Natural killer cell (primary cell): ENCODE measurements at regions not wholly inside any gene's neighbourhood (a gene's known extent, or its start where the extent isn't known, plus 50 kb on each side); places are given as distances from the start of the nearest gene placed in this dataset.

ENCODE experiments used
- ATAC-seq, 3 donors: fragments of 150-1000 bp in 2 of 3; fragments of 200-7000 bp in 1 of 3; cut with Tn5 transposase; 1 replicate in 1 of 3; 2 replicates in 2 of 3; pipeline ENCODE4 v1.10.0; 2021; ENCODE audit warnings: mild to moderate bottlenecking in 2 of 3, moderate library complexity in 2 of 3
- DNase-seq, 2 donors: peaks; one replicate each; pipeline versions ENCODE4 v3.0.0 to v3.0.0-alpha.2; 2013 to 2021; ENCODE audit warnings: mixed read lengths in 1 of 2
- H3K27ac ChIP-seq: one replicate; pipeline ENCODE4 v1.5.1; 2013; ENCODE audit warnings: mild to moderate bottlenecking, low read length
- H3K27me3 ChIP-seq: one replicate; pipeline ENCODE4 v1.6.1; 2013; ENCODE audit warnings: low read length; ENCODE audit not compliant: control insufficient read depth, insufficient read depth
- H3K36me3 ChIP-seq: one replicate; pipeline ENCODE4 v1.6.1; 2013; ENCODE audit warnings: low read length; ENCODE audit not compliant: control insufficient read depth, insufficient read depth
- H3K4me1 ChIP-seq: one replicate; pipeline ENCODE4 v1.6.1; 2013; ENCODE audit warnings: low read length; ENCODE audit not compliant: control insufficient read depth, insufficient read depth
- H3K4me3 ChIP-seq: one replicate; pipeline ENCODE4 v1.5.1; 2013; ENCODE audit warnings: low read length
- H3K9me3 ChIP-seq: one replicate; pipeline ENCODE4 v1.6.1; 2013; ENCODE audit warnings: low read length; ENCODE audit not compliant: control insufficient read depth, insufficient read depth
- H3K27ac Mint-ChIP-seq, 2 donors: one replicate each; pipeline ENCODE4 v1.8.0; 2022; ENCODE audit warnings: mild to moderate bottlenecking in 2 of 2, mixed read lengths in 2 of 2, moderate library complexity in 1 of 2
- H3K27me3 Mint-ChIP-seq, 2 donors: one replicate each; pipeline ENCODE4 v1.8.0; 2022; ENCODE audit warnings: low read depth in 2 of 2, mixed read lengths in 2 of 2
- H3K36me3 Mint-ChIP-seq: one replicate; pipeline ENCODE4 v1.8.0; 2022; ENCODE audit warnings: mixed read lengths
- H3K4me1 Mint-ChIP-seq, 2 donors: one replicate each; pipeline ENCODE4 v1.8.0; 2022; ENCODE audit warnings: mixed read lengths in 2 of 2
- H3K4me3 Mint-ChIP-seq: one replicate; pipeline ENCODE4 v1.8.0; 2022; ENCODE audit warnings: mild to moderate bottlenecking, moderate library complexity, mixed read lengths
- H3K9me3 Mint-ChIP-seq, 2 donors: one replicate each; pipeline ENCODE4 v1.8.0; 2022; ENCODE audit warnings: mixed read lengths in 2 of 2
- WGBS: methylation state at CpG from one replicate; pipeline ENCODE4 v1.1.7; 2013; ENCODE audit warnings: missing lambda C conversion rate; ENCODE audit not compliant: insufficient coverage; 5-methylcytosine and 5-hydroxymethylcytosine counted together
- intact Hi-C: fragments of 100-400 bp; cut with micrococcal nuclease; formaldehyde crosslinking; loops from one replicate; pipeline ENCODE4 v1.14.2; 2022
- TF ChIP-seq, protein P1 (sequence below): fragments of 200-600 bp; IDR thresholded peaks from one replicate; pipeline ENCODE4 v1.8.0; 2022; ENCODE audit warnings: antibody characterized with exemption

DNA sequence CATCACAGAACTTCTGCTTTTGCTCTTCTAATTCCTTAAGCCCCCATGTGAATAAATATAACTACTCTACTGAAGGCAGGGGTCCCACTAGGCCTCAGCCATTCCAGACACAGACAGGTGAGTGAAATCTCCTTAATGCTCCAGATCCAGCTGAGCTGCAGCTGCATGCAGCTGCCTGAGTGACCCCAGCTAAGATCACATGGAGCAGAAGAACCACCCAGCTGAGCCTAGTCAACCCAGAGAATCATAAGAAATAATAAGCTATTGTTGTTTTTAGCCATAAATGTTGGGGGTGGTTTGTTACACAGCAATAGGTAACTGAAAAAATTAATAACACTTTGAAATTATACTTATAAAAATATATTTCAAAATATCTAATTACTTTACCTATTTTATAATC is 220.3 kb downstream of the SIPA1L2 start:
- Mint-ChIP-seq H3K9me3 (no peaks in the 10 kb centered on the region), H3K27me3 (peaks cover 9 to 37% of the 10 kb centered on the region in 2 donors)

DNA sequence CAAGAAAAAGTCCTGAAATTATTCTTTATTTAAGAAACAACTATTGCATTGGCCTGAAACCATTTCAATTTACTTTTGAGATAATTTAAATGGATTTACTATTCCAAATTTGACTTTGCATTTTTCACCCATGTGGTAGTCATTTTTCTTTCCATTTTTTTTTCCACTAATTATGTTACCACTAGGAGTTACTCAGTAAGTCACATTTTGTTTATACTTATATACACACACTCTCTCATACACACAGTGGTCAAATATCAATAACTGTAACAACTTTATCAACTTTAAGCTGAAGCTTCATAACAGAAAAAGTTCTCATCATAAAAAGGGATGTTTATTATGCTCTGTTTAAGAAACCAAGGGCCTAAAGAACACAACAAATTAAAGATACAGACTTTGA is 222.8 kb downstream of the SIPA1L2 start:
- Histone ChIP-seq H3K4me3 (no peak overlapping the region), H3K9me3 (no peaks in the 10 kb centered on the region), H3K27ac (no peak overlapping the region), H3K27me3 (no peaks in the 10 kb centered on the region), H3K4me1 (no peaks in the 10 kb centered on the region), H3K36me3 (no peaks in the 10 kb centered on the region)
- Mint-ChIP-seq H3K27ac (no peak overlapping the region), H3K4me3 (no peak overlapping the region), H3K36me3 (no peaks in the 10 kb centered on the region), H3K9me3 (no peaks in the 10 kb centered on the region), H3K4me1 (no peaks in the 10 kb centered on the region), H3K27me3 (peaks cover 8 to 23% of the 10 kb centered on the region in 2 donors)
- DNase-seq (no peak), ATAC-seq (no peak)
- TF ChIP-seq, protein P1, sequence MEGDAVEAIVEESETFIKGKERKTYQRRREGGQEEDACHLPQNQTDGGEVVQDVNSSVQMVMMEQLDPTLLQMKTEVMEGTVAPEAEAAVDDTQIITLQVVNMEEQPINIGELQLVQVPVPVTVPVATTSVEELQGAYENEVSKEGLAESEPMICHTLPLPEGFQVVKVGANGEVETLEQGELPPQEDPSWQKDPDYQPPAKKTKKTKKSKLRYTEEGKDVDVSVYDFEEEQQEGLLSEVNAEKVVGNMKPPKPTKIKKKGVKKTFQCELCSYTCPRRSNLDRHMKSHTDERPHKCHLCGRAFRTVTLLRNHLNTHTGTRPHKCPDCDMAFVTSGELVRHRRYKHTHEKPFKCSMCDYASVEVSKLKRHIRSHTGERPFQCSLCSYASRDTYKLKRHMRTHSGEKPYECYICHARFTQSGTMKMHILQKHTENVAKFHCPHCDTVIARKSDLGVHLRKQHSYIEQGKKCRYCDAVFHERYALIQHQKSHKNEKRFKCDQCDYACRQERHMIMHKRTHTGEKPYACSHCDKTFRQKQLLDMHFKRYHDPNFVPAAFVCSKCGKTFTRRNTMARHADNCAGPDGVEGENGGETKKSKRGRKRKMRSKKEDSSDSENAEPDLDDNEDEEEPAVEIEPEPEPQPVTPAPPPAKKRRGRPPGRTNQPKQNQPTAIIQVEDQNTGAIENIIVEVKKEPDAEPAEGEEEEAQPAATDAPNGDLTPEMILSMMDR = no peak
- intact Hi-C loops = no loop called here

More for the DNA sequence above, 220.3 kb downstream of the SIPA1L2 start:
- Histone ChIP-seq H3K4me3 (no peak overlapping the region), H3K36me3 (no peaks in the 10 kb centered on the region), H3K4me1 (no peaks in the 10 kb centered on the region), H3K27me3 (no peaks in the 10 kb centered on the region), H3K9me3 (no peaks in the 10 kb centered on the region), H3K27ac (no peak overlapping the region)
- intact Hi-C loops = no loop called here
- no peak overlapping the region for H3K27ac Mint-ChIP-seq
- peaks cover 0 to 5% of the 10 kb centered on the region in 2 donors for H3K4me1 Mint-ChIP-seq
- ATAC-seq (no peak), DNase-seq (no peak)
- H3K4me3 Mint-ChIP-seq = no peak overlapping the region
- TF ChIP-seq, protein P1 = no peak
- no peaks in the 10 kb centered on the region for H3K36me3 Mint-ChIP-seq

DNA sequence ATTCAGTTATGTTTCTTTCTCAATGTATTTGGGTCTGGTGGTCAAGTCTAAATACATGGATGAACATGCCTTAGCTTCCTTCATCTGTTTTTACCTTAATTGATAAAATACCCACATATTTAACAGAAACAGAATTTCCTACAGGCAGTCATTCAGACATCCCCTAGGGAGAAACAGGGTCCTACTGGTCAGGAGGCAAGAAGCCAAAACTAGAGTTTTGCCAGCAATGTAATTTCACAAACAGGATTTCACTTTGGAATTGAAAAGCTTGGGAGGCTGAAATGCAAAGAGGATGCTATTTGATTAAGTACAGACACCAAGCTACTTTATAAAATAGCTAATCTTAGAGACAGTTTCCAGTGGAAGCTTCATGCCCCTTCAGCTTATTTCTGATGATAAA is 224.2 kb downstream of the SIPA1L2 start:
- H3K9me3 Mint-ChIP-seq = no peaks in the 10 kb centered on the region
- H3K4me3 ChIP-seq = no peak overlapping the region
- TF ChIP-seq, protein P1 = no peak

DNA sequence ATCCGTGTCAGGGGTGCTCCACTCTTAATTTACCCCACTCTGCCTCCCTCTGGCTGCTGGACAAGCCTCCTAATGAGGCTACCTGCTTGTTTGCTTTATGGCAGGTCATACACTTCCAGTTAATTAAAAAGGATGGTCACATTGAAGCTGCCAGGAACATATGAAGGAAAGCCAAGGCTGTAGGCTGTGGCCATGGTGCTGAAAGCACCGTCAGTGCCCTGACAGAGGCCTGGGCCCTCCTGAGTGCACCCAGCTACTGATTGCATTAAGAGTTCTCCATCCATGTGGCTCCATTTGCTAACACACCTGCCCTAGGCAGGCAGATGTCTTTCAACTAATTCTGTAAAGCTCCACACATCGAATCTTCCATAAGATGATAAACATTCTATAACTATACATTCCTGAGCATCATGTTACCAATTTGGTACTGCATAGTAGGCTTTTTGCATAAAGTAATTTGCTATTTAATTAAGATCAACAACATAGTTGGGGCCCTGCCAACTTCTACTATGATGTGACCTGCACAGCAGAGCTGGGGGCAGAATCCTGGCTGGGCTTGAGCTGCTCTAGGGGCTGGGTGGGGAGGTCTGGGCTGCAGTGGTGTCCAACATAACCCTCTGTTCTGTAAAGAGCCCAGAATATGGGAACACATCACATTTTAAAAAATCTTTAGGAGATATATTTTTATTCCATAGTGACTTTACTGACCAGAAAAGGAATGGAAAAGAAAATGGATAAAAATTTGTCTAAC is 224.8 kb downstream of the SIPA1L2 start:
- Histone ChIP-seq H3K4me1 (no peaks in the 10 kb centered on the region), H3K4me3 (no peak overlapping the region), H3K27me3 (no peaks in the 10 kb centered on the region), H3K27ac (no peak overlapping the region), H3K36me3 (no peaks in the 10 kb centered on the region), H3K9me3 (no peaks in the 10 kb centered on the region)
- TF ChIP-seq, protein P1 = no peak
- Mint-ChIP-seq H3K9me3 (no peaks in the 10 kb centered on the region), H3K4me3 (no peak overlapping the region), H3K36me3 (no peaks in the 10 kb centered on the region), H3K27me3 (peaks cover 21 to 27% of the 10 kb centered on the region in 2 donors), H3K4me1 (no peaks in the 10 kb centered on the region), H3K27ac (no peak overlapping the region)
- DNase-seq = no peak
- intact Hi-C loops = no loop called here
- no peak for ATAC-seq
- WGBS = 73% methylated on average over 3 of the region's 3 CpGs

More for the DNA sequence above, 224.2 kb downstream of the SIPA1L2 start:
- Histone ChIP-seq H3K4me1 (no peaks in the 10 kb centered on the region), H3K27me3 (no peaks in the 10 kb centered on the region), H3K27ac (no peak overlapping the region), H3K36me3 (no peaks in the 10 kb centered on the region), H3K9me3 (no peaks in the 10 kb centered on the region)
- H3K4me1 Mint-ChIP-seq = no peaks in the 10 kb centered on the region
- ATAC-seq (no peak), DNase-seq (no peak)
- intact Hi-C loops = no loop called here
- H3K36me3 Mint-ChIP-seq = no peaks in the 10 kb centered on the region
- peaks cover 14 to 20% of the 10 kb centered on the region in 2 donors for H3K27me3 Mint-ChIP-seq
- H3K27ac Mint-ChIP-seq = no peak overlapping the region
- H3K4me3 Mint-ChIP-seq = no peak overlapping the region
